ENCODE measurements at regions not wholly inside any gene's neighbourhood (a gene's known extent, or its start where the extent isn't known, plus 50 kb on each side); places are given as distances from the start of the nearest gene placed in this dataset.

GRCh38 chr9:29945012-29945411 is 2371.7 kb upstream of the C9orf72 start:
- TF ChIP-seq POLR2H (tag; IDR thresholded peaks at IDR 0.05; ENCODE audit: low read depth) (no peak), TAF1 (IDR thresholded peaks at IDR 0.05; ENCODE audit: control insufficient read depth, extremely low read depth, insufficient read depth, low read length, severe bottlenecking) (no peak)

All from K562 (cell line).